M059J (cell line): ENCODE measurements at regions not wholly inside any gene's neighbourhood (a gene's known extent, or its start where the extent isn't known, plus 50 kb on each side); places are given as distances from the start of the nearest gene placed in this dataset.
"Not testable (repeated sequence)": the region's sequence is repeated elsewhere in the genome, so short reads cannot be mapped to it uniquely, and the experiment has no call there.

ENCODE experiments used
- DNase-seq: peaks from one replicate; pipeline ENCODE4 v3.0.0-alpha.2; 2012; ENCODE audit warnings: low read depth

- DNase-seq: not testable (repeated sequence)
These were observed 122.1 kb downstream of the SPAG6 start for GRCh38 chr10:22467393-22467792.

- no peak for DNase-seq
These were observed 123.4 kb downstream of the SPAG6 start for GRCh38 chr10:22468570-22469320.

GRCh38 chr10:22473044-22473443 is 127.7 kb downstream of the SPAG6 start:
- no peak for DNase-seq

DNA sequence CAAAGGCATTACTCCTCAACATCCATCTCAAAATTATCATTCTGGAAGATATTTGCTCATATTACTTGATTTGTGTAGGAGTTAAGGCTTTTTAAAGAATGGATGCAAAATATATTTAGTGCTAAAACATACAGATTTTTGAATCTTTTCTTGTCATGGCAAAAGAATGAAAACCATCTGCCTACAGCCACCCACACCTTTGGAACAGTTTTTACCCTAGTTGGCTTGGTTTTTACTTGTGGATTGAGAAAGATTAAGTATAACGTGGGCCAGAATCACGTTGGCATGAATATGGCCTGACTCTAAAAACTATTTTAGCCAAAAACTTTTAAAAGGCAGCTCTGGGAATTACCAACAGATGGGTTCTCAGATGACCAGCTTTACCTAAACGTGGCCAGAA is 128.2 kb downstream of the SPAG6 start:
- DNase-seq: no peak

DNA sequence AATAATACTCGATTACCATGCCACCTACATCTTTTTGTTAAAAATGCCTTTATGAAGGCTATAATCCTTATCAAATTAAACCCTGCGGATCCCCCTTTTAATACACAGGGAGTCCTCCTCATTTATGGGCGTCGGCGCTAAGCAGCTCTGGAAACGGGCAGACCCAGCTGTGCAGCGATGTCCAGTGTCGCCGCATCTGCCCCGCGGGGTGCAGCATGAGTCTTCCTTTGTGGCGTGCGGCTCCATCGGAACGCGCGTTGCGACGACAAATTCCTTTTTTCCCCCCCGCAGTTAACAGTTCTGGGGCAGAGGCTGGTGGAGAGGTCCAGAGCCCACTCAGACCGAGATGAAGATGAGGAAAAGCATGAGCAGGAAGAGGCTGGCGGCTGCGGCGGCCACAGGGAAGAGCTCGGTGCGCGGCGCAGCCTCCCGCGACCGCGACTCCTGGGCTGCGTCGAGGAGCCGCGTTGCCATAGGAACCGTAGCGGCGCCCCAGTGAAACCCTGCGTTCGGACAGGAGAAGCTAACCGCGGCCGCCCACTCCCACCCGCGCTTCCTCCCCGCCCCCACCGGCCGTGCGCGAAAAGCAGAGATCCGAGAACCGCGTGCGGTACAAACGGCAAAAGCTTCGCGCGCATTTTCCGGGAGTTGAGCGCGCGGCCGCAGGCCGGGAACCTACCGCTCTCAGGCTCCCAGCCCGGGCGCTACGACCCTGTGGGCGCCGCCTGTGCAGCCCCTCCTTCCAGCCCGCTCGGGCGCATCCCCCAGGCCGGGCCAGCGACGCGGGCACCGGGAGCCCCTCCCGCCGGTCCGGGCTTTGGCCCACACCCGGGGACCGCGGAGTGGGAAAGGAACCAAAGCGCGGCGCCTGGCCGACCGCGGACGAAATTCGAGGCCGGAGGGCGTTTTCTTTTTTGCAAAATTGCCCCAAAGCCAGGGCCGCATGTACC is 130.6 kb downstream of the SPAG6 start:
- DNase-seq: no peak

DNA sequence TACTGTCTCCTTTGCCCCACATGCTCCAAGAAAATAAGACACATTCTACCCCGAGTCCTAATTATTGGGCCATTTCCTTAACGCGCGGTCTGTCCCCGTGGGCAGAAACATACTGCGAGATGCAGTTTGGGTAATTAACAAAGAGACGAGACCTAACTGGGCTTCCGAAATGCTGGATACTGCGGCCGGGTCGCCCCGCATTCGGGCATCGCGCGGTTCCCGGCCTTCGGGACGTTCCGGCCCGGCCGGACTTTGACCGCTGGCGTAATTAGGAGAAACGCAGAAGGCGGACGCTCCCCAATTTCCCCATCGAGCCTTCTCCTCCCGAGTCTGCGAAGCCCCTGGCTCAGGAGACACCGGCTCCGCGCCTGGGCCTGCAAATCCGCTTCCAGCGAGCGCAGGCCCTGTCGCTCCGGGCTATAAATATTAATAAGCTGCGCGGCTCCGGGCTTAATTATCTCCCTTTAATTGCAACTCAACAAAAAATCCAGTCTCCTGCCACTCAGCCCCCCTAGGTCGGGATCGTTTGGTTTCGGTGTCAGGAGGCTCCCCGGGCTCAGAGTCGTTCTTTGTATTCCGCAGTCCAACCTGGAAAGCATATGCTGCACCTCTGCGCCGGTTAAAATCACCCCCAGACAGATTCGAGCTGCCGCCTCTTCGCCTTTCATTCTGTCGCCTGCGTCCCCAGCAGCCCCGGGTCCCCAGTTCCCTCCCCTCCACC is 131.5 kb downstream of the SPAG6 start:
- no peak for DNase-seq

- DNase-seq: no peak
These were observed 132.3 kb downstream of the SPAG6 start for GRCh38 chr10:22477334-22478287.

DNA sequence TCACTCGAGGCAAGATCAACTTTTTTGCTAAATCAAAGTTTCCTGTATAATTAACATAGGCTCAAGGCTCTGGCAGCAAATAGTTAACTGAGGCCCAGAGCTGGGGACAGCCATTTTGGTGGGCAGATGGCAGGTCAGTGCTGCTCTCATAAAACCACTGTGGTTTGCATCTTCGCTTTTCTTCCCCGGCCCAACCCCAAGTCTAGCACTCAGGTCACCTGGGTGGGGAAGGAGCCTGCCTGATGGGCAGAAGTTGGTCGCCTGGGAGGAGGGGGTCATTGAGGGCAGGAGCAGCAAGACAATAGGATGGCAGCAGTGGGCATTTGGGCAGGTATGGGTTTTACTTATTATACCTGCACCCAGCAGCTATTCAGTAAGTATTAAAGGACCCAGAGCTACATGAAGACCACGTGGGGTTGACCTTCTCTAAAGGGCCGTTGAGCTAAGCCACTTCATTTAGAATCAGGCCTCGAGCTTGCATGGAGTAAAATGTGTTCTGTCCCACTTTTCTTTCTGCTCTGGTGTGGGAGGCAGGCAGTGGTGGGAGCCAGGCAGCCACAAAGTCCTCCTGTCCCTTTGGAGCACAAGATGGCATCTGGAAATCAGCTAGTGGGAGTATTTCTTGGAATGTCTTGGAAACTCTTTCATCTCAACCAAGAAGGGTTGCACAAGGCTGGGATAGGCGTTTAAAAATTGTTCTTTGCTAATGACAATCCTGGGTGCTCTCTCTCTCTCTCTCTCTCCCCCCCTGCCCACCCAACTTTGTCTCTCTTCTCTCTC is 133.4 kb downstream of the SPAG6 start:
- no peak for DNase-seq

DNA sequence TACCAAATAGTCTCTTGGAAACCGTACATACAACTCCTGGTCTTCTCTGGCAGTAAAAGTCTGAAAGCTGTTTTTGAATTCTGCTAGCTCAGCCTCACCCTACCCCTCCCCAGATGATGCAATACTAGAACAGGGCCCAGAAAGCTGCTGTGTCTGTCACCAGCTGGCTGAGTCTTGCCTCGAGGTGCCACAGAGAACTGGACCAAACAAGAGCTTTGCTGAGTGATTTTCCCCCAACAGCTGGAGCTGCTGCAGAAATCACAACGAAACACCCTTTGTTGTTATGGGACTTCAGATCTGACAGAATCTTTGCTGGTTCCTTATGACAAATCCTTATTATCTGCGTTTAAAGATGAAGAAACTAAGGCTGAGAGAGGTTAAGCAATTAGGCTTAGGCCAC is 134.1 kb downstream of the SPAG6 start:
- no peak for DNase-seq

DNA sequence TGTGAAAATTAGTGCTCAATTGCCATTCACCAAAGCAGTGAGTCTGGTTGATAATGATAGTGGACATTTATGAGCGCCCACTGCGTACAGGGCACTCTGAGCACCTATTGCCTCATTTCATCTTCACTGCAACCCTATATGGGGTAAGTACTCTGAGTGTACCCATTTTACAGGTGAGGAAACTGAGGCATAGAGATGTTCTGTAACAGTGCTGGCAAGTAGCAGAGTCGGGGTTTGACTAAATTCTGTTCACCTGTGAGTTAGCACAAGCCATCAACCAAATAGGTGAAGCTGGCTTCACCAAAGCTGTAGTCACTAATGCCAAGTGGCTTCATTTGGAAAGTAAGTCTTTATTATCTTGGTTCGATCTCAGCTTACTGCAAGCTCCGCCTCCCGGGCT is 135.8 kb downstream of the SPAG6 start:
- DNase-seq: no peak

- peak; percentile 43 for DNase-seq
These were observed 136.6 kb downstream of the SPAG6 start for GRCh38 chr10:22481687-22482539.

DNA sequence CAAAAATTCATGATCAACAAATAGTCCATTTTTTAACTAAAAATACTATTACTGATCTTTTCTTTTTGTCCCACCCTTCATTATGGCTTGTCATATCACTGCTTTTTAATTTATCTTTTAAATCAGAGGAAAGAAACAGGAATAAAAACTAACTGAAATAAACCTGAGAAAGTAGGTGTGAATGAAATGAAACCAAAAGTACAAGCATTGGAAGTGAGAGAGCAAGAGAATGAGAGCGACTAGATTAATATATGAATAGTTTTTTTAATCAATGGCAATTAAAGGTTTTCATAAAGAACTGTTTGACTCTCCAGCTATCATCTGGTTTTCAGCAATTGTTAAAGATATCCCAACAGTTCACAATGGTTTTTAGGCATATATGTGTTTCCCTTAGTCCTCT is 137.8 kb downstream of the SPAG6 start:
- no peak for DNase-seq
